PC-9 (cell line): ENCODE measurements at regions not wholly inside any gene's neighbourhood (a gene's known extent, or its start where the extent isn't known, plus 50 kb on each side); places are given as distances from the start of the nearest gene placed in this dataset.
"Not testable (repeated sequence)": the region's sequence is repeated elsewhere in the genome, so short reads cannot be mapped to it uniquely, and the experiment has no call there.

Source experiments
- BruUV-seq: library from RNA; stranded (reverse); fragments of 400-500 nt; replicated peaks from 2 replicates; lab custom pipeline; 2021; lab: Mats Ljungman, UMichigan
- CTCF ChIA-PET: fragments of 300-600 bp; sonication (Branson Sonifier 250); formaldehyde crosslinking; loops from one replicate; lab custom pipeline; 2022; ENCODE audit warnings: antibody characterized with exemption; lab: Charles Lee
- POLR2A ChIA-PET: fragments of 300-600 bp; sonication (Branson Sonifier 250); formaldehyde crosslinking; loops from one replicate; lab custom pipeline; 2022; ENCODE audit warnings: antibody characterized with exemption; ENCODE audit not compliant: unreplicated experiment; lab: Charles Lee
- DNase-seq, 2 experiments: peaks; one replicate each; pipeline versions ENCODE4 v3.0.0 to v3.0.0-alpha.2; 2015 to 2022; ENCODE audit warnings: mixed read lengths in 1 of 2
- H2AFZ ChIP-seq: fragments of 200-600 bp; sonication (generic); 2 replicates; pipeline ENCODE4 v1.8.1; 2017; ENCODE audit warnings: antibody characterized with exemption
- H3F3A ChIP-seq: fragments of 200-600 bp; sonication (generic); 2 replicates; pipeline ENCODE4 v1.8.1; 2017; ENCODE audit warnings: antibody characterized with exemption, mild to moderate bottlenecking, low read depth; ENCODE audit not compliant: insufficient read depth
- H3K27ac ChIP-seq: fragments of 200-600 bp; sonication (generic); 2 replicates; pipeline ENCODE4 v1.6.1; 2016; ENCODE audit warnings: mixed run types
- H3K27me3 ChIP-seq: fragments of 200-600 bp; sonication (generic); 2 replicates; pipeline ENCODE4 v1.6.1; 2016; ENCODE audit warnings: low read depth, mixed run types; ENCODE audit not compliant: insufficient read depth
- H3K36me3 ChIP-seq: fragments of 200-600 bp; sonication (generic); 2 replicates; pipeline ENCODE4 v1.6.1; 2016; ENCODE audit warnings: low read depth, mixed run types
- H3K4me1 ChIP-seq: fragments of 200-600 bp; sonication (generic); replicated peaks from 2 replicates; pipeline ENCODE4 v1.6.1; 2016; ENCODE audit warnings: mixed run types; ENCODE audit not compliant: insufficient read depth
- H3K4me2 ChIP-seq: fragments of 200-600 bp; sonication (generic); 2 replicates; pipeline ENCODE4 v1.6.1; 2017; ENCODE audit warnings: mixed run types
- H3K4me3 ChIP-seq: fragments of 200-600 bp; sonication (generic); 2 replicates; pipeline ENCODE4 v1.6.1; 2016; ENCODE audit warnings: mixed run types
- H3K79me2 ChIP-seq: fragments of 200-600 bp; sonication (generic); 2 replicates; pipeline ENCODE4 v1.6.1; 2017; ENCODE audit warnings: low read depth, mixed run types
- H3K9me2 ChIP-seq: fragments of 200-600 bp; sonication (generic); 2 replicates; pipeline ENCODE4 v1.8.1; 2017; ENCODE audit warnings: mild to moderate bottlenecking; ENCODE audit not compliant: insufficient read depth
- H3K9me3 ChIP-seq: fragments of 200-600 bp; sonication (generic); 2 replicates; pipeline ENCODE4 v1.8.1; 2016; ENCODE audit warnings: low read depth; ENCODE audit not compliant: insufficient read depth
- H4K20me1 ChIP-seq: fragments of 200-600 bp; sonication (generic); 2 replicates; pipeline ENCODE4 v1.8.1; 2017; ENCODE audit not compliant: insufficient read depth
- CTCF ChIP-seq: fragments of 200-600 bp; sonication (generic); conservative IDR thresholded peaks from 2 replicates; pipeline ENCODE4 v1.6.1; 2017; ENCODE audit warnings: mixed run types, antibody characterized with exemption, mild to moderate bottlenecking, moderate library complexity
- EZH2 ChIP-seq: fragments of 200-600 bp; sonication (generic); IDR thresholded peaks from 2 replicates; pipeline ENCODE4 v1.8.0; 2017; ENCODE audit warnings: antibody characterized with exemption, low read depth
- intact Hi-C: fragments of 100-400 bp; cut with micrococcal nuclease; formaldehyde crosslinking; loops from one replicate; pipeline ENCODE4 v1.10.0; 2022; ENCODE audit not compliant: unreplicated experiment

DNA sequence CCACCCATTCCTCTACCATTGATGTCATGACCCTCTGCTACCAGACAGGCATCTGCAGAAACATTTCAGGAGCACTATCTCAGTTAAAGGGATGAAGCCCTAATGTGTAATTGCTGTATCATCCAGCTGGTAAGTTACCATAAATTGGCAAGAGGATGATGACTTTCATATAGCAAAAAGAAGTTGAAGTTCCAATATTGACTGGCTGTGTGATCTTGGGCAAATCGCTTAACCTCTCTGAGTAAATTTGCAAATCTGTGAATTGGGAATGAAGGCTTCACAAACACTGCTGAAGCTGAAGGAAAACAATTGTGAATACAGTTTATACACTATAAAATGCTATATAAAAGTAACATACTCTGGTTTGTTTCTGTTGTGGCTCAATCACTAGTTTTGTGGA lies 89.5 kb upstream of the PHACTR1 start:
- H4K20me1 ChIP-seq: no peaks in the 10 kb centered on the region
- no peaks in the 10 kb centered on the region; the same call in 1 of the 2 replicates for H3K27me3 ChIP-seq
- H3K36me3 ChIP-seq: no peaks in the 10 kb centered on the region
- H3K4me2 ChIP-seq: no peak overlapping the region
- H3K27ac ChIP-seq: no peak overlapping the region
- H3K79me2 ChIP-seq: no peaks in the 10 kb centered on the region
- POLR2A ChIA-PET: no interaction called here
- H3K9me3 ChIP-seq: no peaks in the 10 kb centered on the region
- no peaks in the 10 kb centered on the region for H3F3A ChIP-seq
- no peaks in the 10 kb centered on the region for H3K4me1 ChIP-seq
- no TSS peak for BruUV-seq
- CTCF ChIA-PET: interaction anchor here (0.7 kb wide), 1 partner anchor 961 kb away, joined by 5 read pairs; no protein-coding TSS in a partner anchor
- no peak overlapping the region for H2AFZ ChIP-seq
- H3K4me3 ChIP-seq: no peak overlapping the region
- no peaks in the 10 kb centered on the region for H3K9me2 ChIP-seq
- TF ChIP-seq CTCF (no peak), EZH2 (no peak)
- intact Hi-C loops: no loop called here
- no peak for DNase-seq

DNA sequence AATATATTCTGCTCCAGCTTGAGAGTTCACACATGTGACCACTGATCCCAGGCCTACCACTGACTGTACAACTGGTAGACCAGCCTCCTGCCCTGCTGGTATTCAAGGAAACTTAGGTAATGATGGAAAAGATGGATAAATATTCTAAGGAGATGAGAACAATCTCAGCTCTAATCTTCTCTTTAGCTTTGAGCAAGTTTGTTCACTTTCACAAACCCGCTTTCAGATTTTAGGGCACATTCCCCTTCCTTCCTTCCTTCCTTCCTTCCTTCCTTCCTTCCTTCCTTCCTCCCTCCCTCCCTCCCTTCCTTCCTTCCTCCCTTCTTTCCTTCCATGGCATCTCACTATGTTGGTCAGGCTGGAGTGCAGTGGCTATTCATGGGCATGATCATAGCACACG lies 88.2 kb upstream of the PHACTR1 start:
- Histone ChIP-seq H2AFZ (no peak overlapping the region), H4K20me1 (no peaks in the 10 kb centered on the region), H3K36me3 (no peaks in the 10 kb centered on the region), H3K9me3 (no peaks in the 10 kb centered on the region), H3F3A (no peaks in the 10 kb centered on the region), H3K27me3 (peaks cover 5% of the 10 kb centered on the region), H3K9me2 (no peaks in the 10 kb centered on the region), H3K4me2 (no peak overlapping the region), H3K27ac (no peak overlapping the region), H3K4me1 (no peaks in the 10 kb centered on the region), H3K79me2 (no peaks in the 10 kb centered on the region), H3K4me3 (no peak overlapping the region)
- CTCF ChIA-PET: no interaction called here
- peak in 1 of 2 experiments; percentile 11 for DNase-seq
- POLR2A ChIA-PET: no interaction called here
- no TSS peak for BruUV-seq
- TF ChIP-seq EZH2 (no peak), CTCF (no peak)
- intact Hi-C loops: no loop called here

DNA sequence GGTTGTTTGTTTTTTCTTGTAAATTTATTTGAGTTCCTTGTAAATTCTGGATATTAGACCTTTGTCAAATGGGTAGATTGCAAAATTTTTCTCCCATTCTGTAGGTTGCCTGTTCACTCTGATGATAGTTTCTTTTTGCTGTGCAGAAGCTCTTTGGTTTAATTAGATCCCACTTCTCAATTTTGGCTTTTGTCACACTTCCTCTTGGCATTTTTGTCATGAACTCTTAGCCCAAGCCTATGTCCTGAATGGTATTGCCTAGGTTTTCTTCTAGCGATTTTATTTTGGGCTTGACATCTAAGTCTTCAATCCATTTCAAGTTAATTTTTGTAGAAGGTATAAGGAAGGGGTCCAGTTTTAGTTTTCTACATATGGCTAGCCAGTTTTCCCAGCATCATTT lies 82.8 kb upstream of the PHACTR1 start:
- H3K27ac ChIP-seq, H3F3A ChIP-seq, H3K4me2 ChIP-seq, H3K4me3 ChIP-seq, H3K4me1 ChIP-seq, CTCF ChIA-PET, H3K9me3 ChIP-seq, H2AFZ ChIP-seq, BruUV-seq, H3K9me2 ChIP-seq, H4K20me1 ChIP-seq, POLR2A ChIA-PET, H3K36me3 ChIP-seq, H3K79me2 ChIP-seq: not testable (repeated sequence)
- peaks cover 17% of the 10 kb centered on the region for H3K27me3 ChIP-seq
- DNase-seq: peak in 1 of 2 experiments; percentile 5
- intact Hi-C loops: loop anchor here (10.0 kb wide), 1 partner anchor 701 kb away; no protein-coding TSS in a partner anchor

DNA sequence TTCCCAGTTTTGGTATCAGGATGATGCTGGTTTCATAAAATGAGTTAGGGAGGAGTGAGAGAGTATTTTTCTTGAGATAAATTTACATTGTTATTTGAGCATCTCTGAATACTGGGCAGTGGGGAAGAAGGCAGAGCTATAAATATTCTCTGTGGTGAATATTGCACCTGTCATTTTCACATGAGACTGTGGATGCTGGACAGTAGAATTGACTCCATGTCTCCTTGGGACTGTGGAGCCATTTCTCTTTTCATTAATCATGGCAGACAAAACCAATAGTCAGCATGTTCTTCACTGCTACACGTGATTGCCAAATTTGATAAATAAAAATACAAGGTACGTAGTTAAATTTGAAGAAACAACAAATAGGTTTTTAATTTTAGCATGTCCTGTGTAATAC lies 81.2 kb upstream of the PHACTR1 start:
- TF ChIP-seq EZH2 (no peak), CTCF (no peak)
- ChIA-PET CTCF (no interaction called here), POLR2A (no interaction called here)
- H3K27me3 ChIP-seq: peaks cover 17% of the 10 kb centered on the region
- H3K4me1 ChIP-seq: no peaks in the 10 kb centered on the region
- H3K27ac ChIP-seq: no peak overlapping the region
- no peak overlapping the region for H2AFZ ChIP-seq
- H3K79me2 ChIP-seq: no peaks in the 10 kb centered on the region
- no peaks in the 10 kb centered on the region for H3K36me3 ChIP-seq
- DNase-seq: no peak
- H3K9me3 ChIP-seq: no peaks in the 10 kb centered on the region
- BruUV-seq: no TSS peak
- no peaks in the 10 kb centered on the region for H3F3A ChIP-seq
- no peaks in the 10 kb centered on the region for H4K20me1 ChIP-seq
- intact Hi-C loops: loop anchor here (10.0 kb wide), 1 partner anchor 699 kb away; no protein-coding TSS in a partner anchor
- no peak overlapping the region for H3K4me2 ChIP-seq
- no peaks in the 10 kb centered on the region for H3K9me2 ChIP-seq
- no peak overlapping the region for H3K4me3 ChIP-seq
